Ovary (tissue), 3 donors: ENCODE measurements at regions not wholly inside any gene's neighbourhood (a gene's known extent, or its start where the extent isn't known, plus 50 kb on each side); places are given as distances from the start of the nearest gene placed in this dataset.

Source experiments
- EP300 ChIP-seq: sonication (generic); formaldehyde crosslinking; IDR thresholded peaks from one replicate; pipeline ENCODE4 v1.6.1; 2017; ENCODE audit warnings: antibody characterized with exemption
- POLR2A ChIP-seq: fragments of 450-650 bp; IDR thresholded peaks from one replicate; pipeline ENCODE4 v1.6.1; 2017; ENCODE audit warnings: antibody characterized with exemption, mild to moderate bottlenecking, moderate library complexity
- TF ChIP-seq, protein P1 (sequence below), 3 donors: fragments of 450-650 bp in 2 of 3; fragments of 200-600 bp in 1 of 3; IDR thresholded peaks; one replicate each; pipeline versions ENCODE4 v1.5.1 to v1.8.0; 2016 to 2022; ENCODE audit warnings: antibody characterized with exemption in 3 of 3, mild to moderate bottlenecking in 1 of 3
- donor health status: DM: no; HTN: no; CAD: no.

DNA sequence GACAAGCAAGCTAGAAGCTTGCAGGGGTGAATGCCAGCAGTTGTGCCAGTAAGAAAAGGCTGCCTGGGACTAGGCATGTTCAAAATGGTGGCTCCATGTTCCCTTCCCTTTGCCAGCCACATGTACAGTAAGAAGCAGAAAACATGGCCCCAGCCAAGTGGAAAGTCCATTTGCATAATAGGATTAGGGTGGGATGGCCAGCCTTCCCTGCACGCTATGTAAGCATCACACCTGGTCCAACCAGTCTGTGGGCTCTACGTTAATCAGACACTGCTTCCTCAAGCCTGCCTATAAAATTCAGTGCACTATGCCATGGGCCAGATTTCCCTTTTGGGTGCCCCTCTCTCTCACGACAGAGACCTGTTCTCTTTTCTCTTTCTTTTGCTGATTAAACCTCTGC, 288.4 kb downstream of the GXYLT1 start:
- TF ChIP-seq POLR2A = no peak
- TF ChIP-seq, protein P1, sequence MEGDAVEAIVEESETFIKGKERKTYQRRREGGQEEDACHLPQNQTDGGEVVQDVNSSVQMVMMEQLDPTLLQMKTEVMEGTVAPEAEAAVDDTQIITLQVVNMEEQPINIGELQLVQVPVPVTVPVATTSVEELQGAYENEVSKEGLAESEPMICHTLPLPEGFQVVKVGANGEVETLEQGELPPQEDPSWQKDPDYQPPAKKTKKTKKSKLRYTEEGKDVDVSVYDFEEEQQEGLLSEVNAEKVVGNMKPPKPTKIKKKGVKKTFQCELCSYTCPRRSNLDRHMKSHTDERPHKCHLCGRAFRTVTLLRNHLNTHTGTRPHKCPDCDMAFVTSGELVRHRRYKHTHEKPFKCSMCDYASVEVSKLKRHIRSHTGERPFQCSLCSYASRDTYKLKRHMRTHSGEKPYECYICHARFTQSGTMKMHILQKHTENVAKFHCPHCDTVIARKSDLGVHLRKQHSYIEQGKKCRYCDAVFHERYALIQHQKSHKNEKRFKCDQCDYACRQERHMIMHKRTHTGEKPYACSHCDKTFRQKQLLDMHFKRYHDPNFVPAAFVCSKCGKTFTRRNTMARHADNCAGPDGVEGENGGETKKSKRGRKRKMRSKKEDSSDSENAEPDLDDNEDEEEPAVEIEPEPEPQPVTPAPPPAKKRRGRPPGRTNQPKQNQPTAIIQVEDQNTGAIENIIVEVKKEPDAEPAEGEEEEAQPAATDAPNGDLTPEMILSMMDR (IDR thresholded peaks at IDR 0.05) = no peak
- TF ChIP-seq EP300 = no peak
